Esophagus muscularis mucosa (tissue), 3 donors: ENCODE measurements at regions not wholly inside any gene's neighbourhood (a gene's known extent, or its start where the extent isn't known, plus 50 kb on each side); places are given as distances from the start of the nearest gene placed in this dataset.

Experiments used
- CTCF ChIP-seq, 3 experiments: fragments of 200-600 bp in 2 of 3; fragments of 450-650 bp in 1 of 3; sonication (generic) in 2 of 3; IDR thresholded peaks; one replicate each; pipeline ENCODE4 v1.5.1; 2017 to 2019; ENCODE audit warnings: antibody characterized with exemption in 3 of 3, mild to moderate bottlenecking in 2 of 3, moderate library complexity in 1 of 3
- POLR2AphosphoS5 ChIP-seq, 2 donors: sonication (generic); formaldehyde crosslinking; IDR thresholded peaks; one replicate each; pipeline ENCODE4 v1.6.1; 2017; ENCODE audit warnings: antibody characterized with exemption in 2 of 2

GRCh38 chr17:68197091-68197996, 50.5 kb upstream of the AMZ2 start:
- TF ChIP-seq CTCF (IDR thresholded peaks at IDR 0.05) (no peak), POLR2AphosphoS5 (IDR thresholded peaks at IDR 0.05) (no peak)
